Glutamatergic neuron (in vitro differentiated cells): ENCODE measurements at regions not wholly inside any gene's neighbourhood (a gene's known extent, or its start where the extent isn't known, plus 50 kb on each side); places are given as distances from the start of the nearest gene placed in this dataset.

Experiments used
- DNase-seq: peaks from one replicate; pipeline ENCODE4 v3.0.0; 2022
- H3K27ac Mint-ChIP-seq: one replicate; pipeline ENCODE4 v1.8.0; 2020; ENCODE audit warnings: mild to moderate bottlenecking, mixed read lengths, inconsistent platforms; ENCODE audit not compliant: unreplicated experiment
- H3K27me3 Mint-ChIP-seq: one replicate; pipeline ENCODE4 v1.8.0; 2020; ENCODE audit warnings: mild to moderate bottlenecking, moderate library complexity, mixed read lengths, inconsistent platforms; ENCODE audit not compliant: unreplicated experiment
- H3K36me3 Mint-ChIP-seq: one replicate; pipeline ENCODE4 v1.8.0; 2020; ENCODE audit warnings: mild to moderate bottlenecking, mixed read lengths, inconsistent platforms; ENCODE audit not compliant: unreplicated experiment
- H3K4me1 Mint-ChIP-seq: one replicate; pipeline ENCODE4 v1.8.0; 2020; ENCODE audit warnings: mild to moderate bottlenecking, low read depth, mixed read lengths, inconsistent platforms; ENCODE audit not compliant: unreplicated experiment
- H3K4me3 Mint-ChIP-seq: one replicate; pipeline ENCODE4 v1.8.0; 2020; ENCODE audit warnings: mild to moderate bottlenecking, mixed read lengths, inconsistent platforms; ENCODE audit not compliant: unreplicated experiment
- H3K9me3 Mint-ChIP-seq: one replicate; pipeline ENCODE4 v1.8.0; 2020; ENCODE audit warnings: mild to moderate bottlenecking, moderate library complexity, mixed read lengths, inconsistent platforms; ENCODE audit not compliant: unreplicated experiment
- CTCF ChIP-seq: fragments of 200-600 bp; sonication (generic); IDR thresholded peaks from one replicate; pipeline ENCODE4 v1.5.0; 2021; ENCODE audit not compliant: partially characterized antibody, unreplicated experiment

GRCh38 chr10:33759191-33759590, 424.7 kb upstream of the NRP1 start:
- Mint-ChIP-seq H3K27me3 (peaks cover 2% of the 10 kb centered on the region), H3K4me3 (no peak overlapping the region), H3K9me3 (peaks cover 12% of the 10 kb centered on the region), H3K4me1 (peaks cover 28% of the 10 kb centered on the region), H3K27ac (peak overlapping the region; percentile 94), H3K36me3 (peaks cover 4% of the 10 kb centered on the region)
- no peak for DNase-seq
- no peak for TF ChIP-seq CTCF

DNA sequence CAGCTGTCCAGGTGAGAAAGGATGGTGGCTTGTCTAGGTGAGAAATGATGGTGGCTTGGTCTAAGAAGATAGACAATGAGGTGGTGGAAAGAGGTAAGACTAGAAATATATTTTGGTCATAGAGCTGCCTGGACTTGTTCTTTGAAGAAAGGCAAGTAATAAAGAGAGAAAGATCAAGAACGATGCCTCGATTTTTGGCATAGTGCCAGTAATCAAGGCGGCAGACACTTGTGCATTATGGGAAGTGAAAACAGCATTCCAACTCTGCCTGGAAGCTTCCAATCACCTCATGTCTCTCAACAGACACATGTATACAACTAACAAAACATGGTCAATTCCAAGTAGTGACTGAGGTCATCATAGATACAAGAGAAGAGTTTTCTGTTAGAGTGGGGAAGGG, 423.8 kb upstream of the NRP1 start:
- peaks cover 2% of the 10 kb centered on the region for H3K27me3 Mint-ChIP-seq
- H3K4me3 Mint-ChIP-seq, result no peak overlapping the region
- peaks cover 28% of the 10 kb centered on the region for H3K4me1 Mint-ChIP-seq
- TF ChIP-seq CTCF, result no peak
- H3K9me3 Mint-ChIP-seq, result peaks cover 12% of the 10 kb centered on the region
- H3K36me3 Mint-ChIP-seq, result peaks cover 4% of the 10 kb centered on the region
- no peak for DNase-seq
- H3K27ac Mint-ChIP-seq, result no peak overlapping the region

- no peak overlapping the region for H3K27ac Mint-ChIP-seq
- no peak for DNase-seq
- no peaks in the 10 kb centered on the region for H3K36me3 Mint-ChIP-seq
- H3K9me3 Mint-ChIP-seq, result no peaks in the 10 kb centered on the region
- no peak for TF ChIP-seq CTCF
- peaks cover 2% of the 10 kb centered on the region for H3K4me1 Mint-ChIP-seq
- H3K4me3 Mint-ChIP-seq, result no peak overlapping the region
- H3K27me3 Mint-ChIP-seq, result no peaks in the 10 kb centered on the region
Observed at GRCh38 chr10:33754052-33754451, 419.6 kb upstream of the NRP1 start.

GRCh38 chr10:33753389-33753788, 418.9 kb upstream of the NRP1 start:
- H3K9me3 Mint-ChIP-seq, result no peaks in the 10 kb centered on the region
- TF ChIP-seq CTCF, result no peak
- H3K4me3 Mint-ChIP-seq, result no peak overlapping the region
- no peak for DNase-seq
- no peak overlapping the region for H3K27ac Mint-ChIP-seq
- H3K4me1 Mint-ChIP-seq, result peaks cover 2% of the 10 kb centered on the region
- no peaks in the 10 kb centered on the region for H3K36me3 Mint-ChIP-seq
- no peaks in the 10 kb centered on the region for H3K27me3 Mint-ChIP-seq

GRCh38 chr10:33749790-33750189, 415.3 kb upstream of the NRP1 start:
- Mint-ChIP-seq H3K4me3 (no peak overlapping the region), H3K27ac (no peak overlapping the region), H3K9me3 (no peaks in the 10 kb centered on the region), H3K27me3 (no peaks in the 10 kb centered on the region), H3K36me3 (no peaks in the 10 kb centered on the region), H3K4me1 (peaks cover 6% of the 10 kb centered on the region)
- no peak for DNase-seq
- TF ChIP-seq CTCF, result no peak
